ENCODE measurements at regions not wholly inside any gene's neighbourhood (a gene's known extent, or its start where the extent isn't known, plus 50 kb on each side); places are given as distances from the start of the nearest gene placed in this dataset.

- no peak for DNase-seq (ENCODE audit: low read depth)
These were observed 568.7 kb upstream of the MGMT start for GRCh38 chr10:128898133-128898915.

- DNase-seq (ENCODE audit: low read depth) = no peak
These were observed 568.2 kb upstream of the MGMT start for GRCh38 chr10:128898916-128899195.

- no peak for DNase-seq (ENCODE audit: low read depth)
These were observed 566.6 kb upstream of the MGMT start for GRCh38 chr10:128900456-128900855.

GRCh38 chr10:128901236-128901635 lies 565.8 kb upstream of the MGMT start:
- no peak for DNase-seq (ENCODE audit: low read depth)

GRCh38 chr10:128902031-128902710 lies 564.9 kb upstream of the MGMT start:
- no peak for DNase-seq (ENCODE audit: low read depth)

GRCh38 chr10:128907155-128907941 lies 559.7 kb upstream of the MGMT start:
- no peak for DNase-seq (ENCODE audit: low read depth)

- no peak for DNase-seq (ENCODE audit: low read depth)
These were observed 558.9 kb upstream of the MGMT start for GRCh38 chr10:128908099-128908498.

- no peak for DNase-seq (ENCODE audit: low read depth)
These were observed 558.5 kb upstream of the MGMT start for GRCh38 chr10:128908499-128908898.

GRCh38 chr10:128912568-128913311 lies 554.3 kb upstream of the MGMT start:
- no peak for DNase-seq (ENCODE audit: low read depth)

GRCh38 chr10:128914681-128915080 lies 552.4 kb upstream of the MGMT start:
- no peak for DNase-seq (ENCODE audit: low read depth)

- no peak for DNase-seq (ENCODE audit: low read depth)
These were observed 551.4 kb upstream of the MGMT start for GRCh38 chr10:128915630-128916029.

GRCh38 chr10:128916383-128916782 lies 550.7 kb upstream of the MGMT start:
- no peak for DNase-seq (ENCODE audit: low read depth)

GRCh38 chr10:128921389-128922022 lies 545.5 kb upstream of the MGMT start:
- DNase-seq (ENCODE audit: low read depth) = no peak

GRCh38 chr10:128922172-128922571 lies 544.9 kb upstream of the MGMT start:
- DNase-seq (ENCODE audit: low read depth) = no peak

GRCh38 chr10:128922619-128923196 lies 544.3 kb upstream of the MGMT start:
- no peak for DNase-seq (ENCODE audit: low read depth)

- no peak for DNase-seq (ENCODE audit: low read depth)
These were observed 542.1 kb upstream of the MGMT start for GRCh38 chr10:128924918-128925317.

- no peak for DNase-seq (ENCODE audit: low read depth)
These were observed 540.3 kb upstream of the MGMT start for GRCh38 chr10:128926711-128927110.

- peak; percentile 8 for DNase-seq (ENCODE audit: low read depth)
These were observed 539.4 kb upstream of the MGMT start for GRCh38 chr10:128927497-128928161.

GRCh38 chr10:128928231-128928836 lies 538.7 kb upstream of the MGMT start:
- DNase-seq (ENCODE audit: low read depth) = no peak

- no peak for DNase-seq (ENCODE audit: low read depth)
These were observed 537.9 kb upstream of the MGMT start for GRCh38 chr10:128929131-128929530.

- no peak for DNase-seq (ENCODE audit: low read depth)
These were observed 537.3 kb upstream of the MGMT start for GRCh38 chr10:128929767-128930166.

Measured in stromal cell of bone marrow (primary cell).